Occipital lobe (tissue), 1 donor: ENCODE measurements at regions not wholly inside any gene's neighbourhood (a gene's known extent, or its start where the extent isn't known, plus 50 kb on each side); places are given as distances from the start of the nearest gene placed in this dataset.

Source experiments
- DNase-seq: peaks from one replicate; lab custom pipeline; 2025; lab: John Stamatoyannopoulos, UW

- DNase-seq: no peak
These were observed 942.8 kb upstream of the TENM4 start for GRCh38 chr11:80383655-80384054.

- no peak for DNase-seq
These were observed 938.9 kb upstream of the TENM4 start for GRCh38 chr11:80379620-80380278.

DNA sequence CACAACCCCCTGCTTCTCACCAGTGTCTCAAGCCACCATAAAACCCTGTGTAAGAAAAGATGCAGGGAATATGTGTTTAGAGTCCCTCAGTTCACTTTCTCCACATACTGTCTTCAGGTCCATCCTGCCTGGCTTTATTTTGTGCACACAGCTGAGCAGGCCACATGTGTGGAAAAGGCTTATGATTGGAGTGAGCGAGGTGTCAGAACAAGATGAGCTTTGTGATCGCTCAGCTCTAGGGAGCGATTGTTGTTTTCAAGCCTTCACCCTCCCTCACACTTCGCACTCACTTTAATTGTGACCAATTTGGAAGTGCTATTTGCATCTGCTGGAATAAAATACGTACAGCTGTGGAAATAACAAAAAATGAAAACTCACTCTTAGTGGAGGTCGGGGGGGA, 931.1 kb upstream of the TENM4 start:
- DNase-seq: no peak

- no peak for DNase-seq
These were observed 925.1 kb upstream of the TENM4 start for GRCh38 chr11:80365980-80366379.

DNA sequence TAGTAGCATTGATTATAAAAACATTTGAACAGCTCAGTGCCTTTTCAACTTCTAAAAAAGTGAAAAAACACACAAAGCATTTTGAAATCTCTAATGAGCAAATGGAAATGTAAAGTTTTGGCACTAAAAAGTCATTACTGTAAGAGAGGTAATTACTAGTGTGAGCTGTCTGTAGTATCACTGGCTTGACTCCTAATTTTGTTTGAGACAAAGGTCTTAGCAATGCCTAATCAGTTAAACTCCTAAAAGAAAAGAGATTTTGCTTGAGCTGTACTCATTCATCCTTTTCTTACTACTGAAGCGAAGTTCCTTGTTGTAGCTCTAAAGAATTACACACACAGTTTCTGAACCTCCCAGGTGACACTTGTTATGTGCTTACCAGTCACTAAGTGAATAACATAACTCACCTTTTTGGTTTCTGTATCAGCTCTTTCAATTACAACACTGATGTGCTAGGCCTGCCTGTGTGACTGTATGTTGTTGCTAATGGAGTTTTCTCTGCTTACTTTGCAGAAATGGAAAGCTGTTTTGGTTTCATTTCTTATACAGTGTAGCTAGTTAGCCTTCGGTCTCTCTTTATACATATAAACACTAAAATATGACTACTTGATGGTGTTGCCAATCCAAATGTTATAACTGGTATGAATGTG, 924.4 kb upstream of the TENM4 start:
- no peak for DNase-seq

GRCh38 chr11:80362563-80363340, 921.9 kb upstream of the TENM4 start:
- DNase-seq: no peak

GRCh38 chr11:80355251-80355650, 914.4 kb upstream of the TENM4 start:
- DNase-seq: no peak

- DNase-seq: no peak
These were observed 909.7 kb upstream of the TENM4 start for GRCh38 chr11:80350541-80350940.

GRCh38 chr11:80349997-80350396, 909.2 kb upstream of the TENM4 start:
- DNase-seq: no peak

DNA sequence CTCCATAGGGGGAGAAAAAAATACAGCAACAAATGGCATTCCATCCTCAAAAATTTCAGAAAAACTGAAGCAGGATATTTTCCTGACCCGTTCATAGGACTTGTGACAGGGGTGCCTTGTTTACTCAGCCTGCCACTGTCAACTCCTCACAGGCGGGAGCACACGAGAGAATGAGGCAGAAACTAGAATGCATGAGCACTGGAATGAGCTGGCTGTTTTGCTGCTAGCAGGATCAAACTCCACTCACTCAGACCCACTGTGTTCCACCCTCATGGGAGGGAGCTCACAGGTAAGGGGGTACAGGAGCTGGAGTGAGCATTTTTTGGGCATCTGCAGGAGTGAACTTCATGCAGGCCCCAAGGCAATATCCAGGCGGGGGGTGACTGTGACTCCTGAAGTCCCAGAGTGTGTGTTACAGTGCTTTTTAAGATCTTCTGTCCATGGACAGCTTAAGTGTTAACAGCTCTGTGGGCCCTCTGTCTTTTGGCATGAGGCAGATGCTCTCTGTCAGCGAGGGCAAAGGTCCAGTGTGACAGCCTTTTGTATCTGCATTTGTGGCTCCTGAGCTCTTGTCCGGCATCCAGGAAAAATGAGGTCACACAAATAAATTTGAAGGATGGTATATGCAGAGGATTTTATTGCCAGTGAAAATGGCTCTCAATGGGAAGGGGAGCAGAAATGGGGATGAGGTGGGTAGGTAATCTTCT, 905.7 kb upstream of the TENM4 start:
- DNase-seq: no peak

- DNase-seq: no peak
These were observed 902.6 kb upstream of the TENM4 start for GRCh38 chr11:80343436-80343835.

DNA sequence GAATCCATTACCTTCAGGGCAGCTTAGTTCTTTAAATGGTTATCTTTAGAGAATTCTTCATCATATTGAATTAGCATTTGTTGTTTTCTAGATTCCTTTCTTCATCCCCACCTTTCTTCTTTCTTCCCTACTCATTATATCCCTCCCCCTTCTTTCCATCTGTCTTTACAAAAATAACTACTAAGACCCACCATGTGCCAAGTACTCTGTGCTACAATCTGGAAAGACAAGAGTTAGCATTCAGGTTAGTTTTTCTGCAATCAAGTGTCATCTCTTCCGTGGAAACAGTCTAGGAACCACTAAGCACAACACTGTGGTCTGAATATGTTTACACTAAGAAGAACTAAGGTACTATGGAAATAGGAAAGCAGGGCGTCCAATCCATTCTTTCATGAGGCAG, 897.4 kb upstream of the TENM4 start:
- DNase-seq: no peak

DNA sequence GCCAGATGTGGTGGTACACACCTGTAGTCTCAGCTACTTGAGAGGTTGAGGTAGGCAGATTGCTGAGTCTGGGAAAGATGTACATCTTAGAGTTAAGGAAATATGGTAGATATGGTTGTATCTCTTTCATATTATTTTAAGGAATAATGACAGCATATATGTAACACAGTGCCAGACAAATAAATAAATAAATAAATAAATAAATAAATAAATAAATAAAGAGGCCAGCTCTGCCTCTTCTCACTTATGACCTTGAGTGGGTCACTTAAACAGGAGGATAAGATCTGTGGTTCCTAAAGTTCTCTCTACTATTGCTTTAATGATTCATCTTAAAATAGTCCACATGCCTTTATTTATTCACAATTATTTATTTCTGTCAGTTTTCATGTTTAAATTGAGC, 890.9 kb upstream of the TENM4 start:
- DNase-seq: no peak

DNA sequence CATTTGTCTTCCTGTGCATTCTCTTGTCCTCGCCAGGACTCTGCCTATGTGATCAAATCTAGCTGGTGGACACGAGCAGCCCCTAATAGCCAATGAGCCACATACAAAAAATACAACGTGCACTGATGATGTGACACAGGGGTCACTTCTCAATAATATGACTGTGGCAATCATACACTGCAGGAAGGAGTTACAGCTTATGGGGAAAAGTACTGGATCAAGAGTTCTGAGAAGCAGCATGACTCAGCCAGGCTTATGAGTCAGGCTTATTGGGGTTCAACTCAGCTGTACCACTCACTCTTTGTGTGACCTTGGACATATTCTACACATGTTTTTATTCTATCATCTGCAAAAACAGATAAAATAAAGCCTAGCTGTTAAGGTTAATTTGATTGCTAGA, 889.4 kb upstream of the TENM4 start:
- no peak for DNase-seq

GRCh38 chr11:80328774-80329173, 887.9 kb upstream of the TENM4 start:
- no peak for DNase-seq

GRCh38 chr11:80327956-80328614, 887.3 kb upstream of the TENM4 start:
- DNase-seq: no peak

DNA sequence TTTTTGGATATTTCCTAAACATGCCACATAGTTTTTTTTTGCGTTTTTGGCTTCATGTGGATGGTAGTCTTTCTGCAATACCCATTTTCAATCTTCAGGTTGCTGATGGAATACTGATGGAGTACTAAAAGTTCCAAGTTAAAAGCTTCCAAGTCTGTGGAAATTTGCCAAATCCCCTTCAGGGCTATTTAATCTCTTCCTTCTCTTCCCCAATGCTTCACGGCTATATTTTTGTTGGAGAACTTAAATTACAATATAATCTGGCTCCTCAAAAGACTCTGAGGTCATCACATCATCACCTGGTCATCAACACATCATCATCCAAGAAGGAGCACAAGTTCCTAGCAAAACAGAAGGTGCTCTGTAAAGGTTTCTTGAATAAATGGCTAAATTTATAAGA, 881.0 kb upstream of the TENM4 start:
- no peak for DNase-seq

- no peak for DNase-seq
These were observed 879.9 kb upstream of the TENM4 start for GRCh38 chr11:80320765-80321164.

- DNase-seq: no peak
These were observed 879.4 kb upstream of the TENM4 start for GRCh38 chr11:80320226-80320625.

- no peak for DNase-seq
These were observed 876.8 kb upstream of the TENM4 start for GRCh38 chr11:80317612-80318011.

DNA sequence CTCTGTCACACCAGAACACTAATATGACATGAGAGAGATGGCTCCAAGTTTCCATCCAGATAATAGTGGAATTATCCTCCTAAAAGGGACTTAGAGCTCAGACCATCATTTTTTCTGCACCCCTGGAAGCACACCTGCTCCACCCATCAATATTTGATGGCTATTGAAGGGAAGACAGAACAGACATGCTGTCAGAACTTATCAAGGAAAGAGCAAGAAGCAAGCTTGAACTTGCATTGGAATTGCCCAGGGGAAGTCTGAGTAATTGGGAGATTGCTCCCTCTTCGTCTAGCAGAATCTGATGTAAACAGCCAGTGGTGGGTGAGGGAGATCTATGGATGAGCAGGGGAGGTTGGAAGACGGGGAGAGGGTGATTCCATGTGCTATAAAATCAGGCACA, 874.4 kb upstream of the TENM4 start:
- DNase-seq: no peak

DNA sequence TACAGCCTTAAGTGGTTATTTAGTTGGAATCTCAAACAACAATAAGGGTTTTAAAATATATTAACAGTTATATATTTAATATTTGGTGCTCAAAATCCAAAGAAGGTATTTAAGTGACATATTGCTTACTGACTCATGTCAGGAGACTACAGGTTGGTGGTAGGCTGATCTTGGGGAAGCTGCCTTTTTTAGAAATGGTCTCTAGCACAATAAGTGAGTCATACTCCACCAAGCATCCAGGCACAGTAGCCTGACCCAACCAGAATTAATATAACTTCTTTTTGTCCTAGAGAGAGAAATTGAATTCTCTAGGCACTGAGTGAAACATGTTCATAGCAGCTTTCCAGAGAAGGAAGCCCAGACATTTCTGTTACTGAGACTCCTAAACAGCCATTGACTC, 868.5 kb upstream of the TENM4 start:
- no peak for DNase-seq
